HuH-7.5 (cell line): ENCODE measurements at regions not wholly inside any gene's neighbourhood (a gene's known extent, or its start where the extent isn't known, plus 50 kb on each side); places are given as distances from the start of the nearest gene placed in this dataset.
"Not testable (repeated sequence)": the region's sequence is repeated elsewhere in the genome, so short reads cannot be mapped to it uniquely, and the experiment has no call there.

Source experiments
- DNase-seq: peaks from one replicate; pipeline ENCODE4 v3.0.0; 2011; ENCODE audit warnings: low spot score

- no peak for DNase-seq
Measured at GRCh38 chr3:104935613-104936012, 431.1 kb upstream of the ALCAM start.

GRCh38 chr3:104939196-104939595 is 427.5 kb upstream of the ALCAM start:
- no peak for DNase-seq

GRCh38 chr3:104941785-104942184 is 424.9 kb upstream of the ALCAM start:
- DNase-seq, result no peak

GRCh38 chr3:104943974-104944373 is 422.7 kb upstream of the ALCAM start:
- DNase-seq, result no peak

GRCh38 chr3:104947943-104948342 is 418.8 kb upstream of the ALCAM start:
- no peak for DNase-seq

- DNase-seq, result not testable (repeated sequence)
Measured at GRCh38 chr3:104949810-104950209, 416.9 kb upstream of the ALCAM start.

- DNase-seq, result no peak
Measured at GRCh38 chr3:104951426-104951825, 415.3 kb upstream of the ALCAM start.

GRCh38 chr3:104952146-104952972 is 414.4 kb upstream of the ALCAM start:
- DNase-seq, result no peak

GRCh38 chr3:104956620-104957345 is 409.9 kb upstream of the ALCAM start:
- no peak for DNase-seq

- DNase-seq, result no peak
Measured at GRCh38 chr3:104960579-104960978, 406.1 kb upstream of the ALCAM start.

GRCh38 chr3:104961851-104962250 is 404.9 kb upstream of the ALCAM start:
- DNase-seq, result no peak

GRCh38 chr3:104974316-104974715 is 392.4 kb upstream of the ALCAM start:
- DNase-seq, result no peak

- DNase-seq, result no peak
Measured at GRCh38 chr3:104977719-104978118, 389.0 kb upstream of the ALCAM start.

- no peak for DNase-seq
Measured at GRCh38 chr3:104982130-104982529, 384.6 kb upstream of the ALCAM start.

GRCh38 chr3:104987859-104988258 is 378.9 kb upstream of the ALCAM start:
- DNase-seq, result no peak

- DNase-seq, result no peak
Measured at GRCh38 chr3:104988496-104988895, 378.2 kb upstream of the ALCAM start.

GRCh38 chr3:104989878-104990277 is 376.8 kb upstream of the ALCAM start:
- DNase-seq, result no peak

GRCh38 chr3:104990758-104991157 is 376.0 kb upstream of the ALCAM start:
- no peak for DNase-seq

GRCh38 chr3:104992676-104993075 is 374.0 kb upstream of the ALCAM start:
- DNase-seq, result no peak

- no peak for DNase-seq
Measured at GRCh38 chr3:105006164-105006563, 360.5 kb upstream of the ALCAM start.

- no peak for DNase-seq
Measured at GRCh38 chr3:105013657-105014056, 353.1 kb upstream of the ALCAM start.

- no peak for DNase-seq
Measured at GRCh38 chr3:105014631-105015030, 352.1 kb upstream of the ALCAM start.

- DNase-seq, result no peak
Measured at GRCh38 chr3:105022813-105023212, 343.9 kb upstream of the ALCAM start.

GRCh38 chr3:105030211-105030610 is 336.5 kb upstream of the ALCAM start:
- no peak for DNase-seq
